Nephron progenitor cell (in vitro differentiated cells): ENCODE measurements at regions not wholly inside any gene's neighbourhood (a gene's known extent, or its start where the extent isn't known, plus 50 kb on each side); places are given as distances from the start of the nearest gene placed in this dataset.

ENCODE experiments used
- DNase-seq: peaks from one replicate; pipeline ENCODE4 v3.0.0; 2021
- H3K27ac Mint-ChIP-seq: 2 replicates; pipeline ENCODE4 v1.8.0; 2021; ENCODE audit warnings: mild to moderate bottlenecking, moderate library complexity, mixed read lengths
- H3K27me3 Mint-ChIP-seq: 2 replicates; pipeline ENCODE4 v1.8.0; 2021; ENCODE audit warnings: mild to moderate bottlenecking, low read depth, mixed read lengths; ENCODE audit not compliant: poor library complexity
- H3K36me3 Mint-ChIP-seq: 2 replicates; pipeline ENCODE4 v1.8.0; 2021; ENCODE audit warnings: low read depth, mixed read lengths
- H3K4me1 Mint-ChIP-seq: 2 replicates; pipeline ENCODE4 v1.8.0; 2021; ENCODE audit warnings: mixed read lengths
- H3K4me3 Mint-ChIP-seq: 2 replicates; pipeline ENCODE4 v1.8.0; 2021; ENCODE audit warnings: mild to moderate bottlenecking, moderate library complexity, mixed read lengths
- H3K9me3 Mint-ChIP-seq: 2 replicates; pipeline ENCODE4 v1.8.0; 2021; ENCODE audit warnings: mild to moderate bottlenecking, moderate library complexity, mixed read lengths
- CTCF ChIP-seq: fragments of 200-600 bp; sonication (generic); IDR thresholded peaks from 2 replicates; pipeline ENCODE4 v1.5.0; 2021; ENCODE audit warnings: antibody characterized with exemption

- DNase-seq, result no peak
- Mint-ChIP-seq H3K4me1 (peaks cover 59% of the 10 kb centered on the region), H3K27ac (no peak overlapping the region), H3K27me3 (peaks cover 15% of the 10 kb centered on the region), H3K36me3 (peaks cover 7% of the 10 kb centered on the region), H3K9me3 (peaks cover 21% of the 10 kb centered on the region), H3K4me3 (no peak overlapping the region)
- no peak for TF ChIP-seq CTCF
Measured at GRCh38 chr6:167757249-167757648, 69.5 kb upstream of the AFDN start.

GRCh38 chr6:167757821-167758220 is 68.9 kb upstream of the AFDN start:
- peaks cover 59% of the 10 kb centered on the region for H3K4me1 Mint-ChIP-seq
- TF ChIP-seq CTCF, result no peak
- H3K36me3 Mint-ChIP-seq, result peaks cover 7% of the 10 kb centered on the region
- no peak overlapping the region for H3K27ac Mint-ChIP-seq
- DNase-seq, result no peak
- H3K4me3 Mint-ChIP-seq, result no peak overlapping the region
- H3K9me3 Mint-ChIP-seq, result peaks cover 15% of the 10 kb centered on the region
- H3K27me3 Mint-ChIP-seq, result peaks cover 14% of the 10 kb centered on the region

- Mint-ChIP-seq H3K4me3 (no peak overlapping the region), H3K27me3 (peaks cover 14% of the 10 kb centered on the region)
Measured at GRCh38 chr6:167758309-167759023, 68.2 kb upstream of the AFDN start.

GRCh38 chr6:167759206-167759605 is 67.5 kb upstream of the AFDN start:
- no peak for DNase-seq
- no peak overlapping the region for H3K27ac Mint-ChIP-seq
- H3K4me3 Mint-ChIP-seq, result no peak overlapping the region
- peaks cover 66% of the 10 kb centered on the region for H3K4me1 Mint-ChIP-seq
- H3K36me3 Mint-ChIP-seq, result peaks cover under 1% of the 10 kb centered on the region
- TF ChIP-seq CTCF, result no peak
- peaks cover 14% of the 10 kb centered on the region for H3K27me3 Mint-ChIP-seq
- peaks cover 5% of the 10 kb centered on the region for H3K9me3 Mint-ChIP-seq

More at GRCh38 chr6:167758309-167759023, 68.2 kb upstream of the AFDN start:
- no peak for TF ChIP-seq CTCF
- Mint-ChIP-seq H3K9me3 (peaks cover 12% of the 10 kb centered on the region), H3K36me3 (peaks cover 7% of the 10 kb centered on the region), H3K4me1 (peaks cover 66% of the 10 kb centered on the region), H3K27ac (no peak overlapping the region)
- no peak for DNase-seq

- Mint-ChIP-seq H3K4me1 (peaks cover 68% of the 10 kb centered on the region), H3K27me3 (peaks cover 14% of the 10 kb centered on the region), H3K4me3 (no peak overlapping the region), H3K9me3 (no peaks in the 10 kb centered on the region), H3K27ac (no peak overlapping the region), H3K36me3 (no peaks in the 10 kb centered on the region)
- no peak for DNase-seq
- no peak for TF ChIP-seq CTCF
Measured at GRCh38 chr6:167759912-167760311, 66.8 kb upstream of the AFDN start.
